ENCODE measurements at regions not wholly inside any gene's neighbourhood (a gene's known extent, or its start where the extent isn't known, plus 50 kb on each side); places are given as distances from the start of the nearest gene placed in this dataset.

GRCh38 chr4:34731070-34731469, 1513.2 kb downstream of the ARAP2 start:
- H3K27ac ChIP-seq: no peak overlapping the region
- no peak for TF ChIP-seq CTCF (IDR thresholded peaks at IDR 0.05)
- no peaks in the 10 kb centered on the region for H3K27me3 ChIP-seq
- H3K9me3 ChIP-seq: no peaks in the 10 kb centered on the region
- no peaks in the 10 kb centered on the region for H3K36me3 ChIP-seq
- no peak overlapping the region for H3K4me3 ChIP-seq
- no peaks in the 10 kb centered on the region for H3K4me1 ChIP-seq
- intact Hi-C loops (cut with DNase I): no loop called here
- DNase-seq (no peak), ATAC-seq (no peak)

- H3K4me1 ChIP-seq: no peaks in the 10 kb centered on the region
Observed at GRCh38 chr4:34732176-34732950, 1512.0 kb downstream of the ARAP2 start.

GRCh38 chr4:34733185-34733941, 1511.0 kb downstream of the ARAP2 start:
- Histone ChIP-seq H3K4me3 (no peak overlapping the region), H3K27ac (no peak overlapping the region), H3K27me3 (no peaks in the 10 kb centered on the region), H3K36me3 (no peaks in the 10 kb centered on the region), H3K4me1 (no peaks in the 10 kb centered on the region), H3K9me3 (no peaks in the 10 kb centered on the region)
- ATAC-seq (no peak), DNase-seq (no peak)
- intact Hi-C loops (cut with DNase I): no loop called here
- TF ChIP-seq CTCF (IDR thresholded peaks at IDR 0.05): no peak

More at GRCh38 chr4:34732176-34732950, 1512.0 kb downstream of the ARAP2 start:
- ATAC-seq (peak; percentile 21), DNase-seq (no peak)
- Histone ChIP-seq H3K27ac (no peak overlapping the region), H3K27me3 (no peaks in the 10 kb centered on the region), H3K9me3 (no peaks in the 10 kb centered on the region), H3K4me3 (no peak overlapping the region), H3K36me3 (no peaks in the 10 kb centered on the region)
- intact Hi-C loops (cut with DNase I): no loop called here
- no peak for TF ChIP-seq CTCF (IDR thresholded peaks at IDR 0.05)

GRCh38 chr4:34766935-34767334, 1477.4 kb downstream of the ARAP2 start:
- no peak for ATAC-seq
- Histone ChIP-seq H3K9me3 (no peaks in the 10 kb centered on the region), H3K27ac (no peak overlapping the region), H3K4me1 (no peaks in the 10 kb centered on the region), H3K27me3 (no peaks in the 10 kb centered on the region), H3K36me3 (no peaks in the 10 kb centered on the region), H3K4me3 (no peak overlapping the region)
- intact Hi-C loops (cut with DNase I): no loop called here
- no peak for TF ChIP-seq CTCF (IDR thresholded peaks at IDR 0.05)
- DNase-seq: no peak

- intact Hi-C loops (cut with DNase I): no loop called here
- H3K36me3 ChIP-seq: no peaks in the 10 kb centered on the region
Observed at GRCh38 chr4:34767407-34767806, 1476.9 kb downstream of the ARAP2 start.

More at GRCh38 chr4:34767407-34767806, 1476.9 kb downstream of the ARAP2 start:
- TF ChIP-seq CTCF (IDR thresholded peaks at IDR 0.05): no peak
- no peak for ATAC-seq
- DNase-seq: no peak
- no peaks in the 10 kb centered on the region for H3K4me1 ChIP-seq
- H3K27ac ChIP-seq: no peak overlapping the region
- no peaks in the 10 kb centered on the region for H3K27me3 ChIP-seq
- no peak overlapping the region for H3K4me3 ChIP-seq
- no peaks in the 10 kb centered on the region for H3K9me3 ChIP-seq
